IMR-90 (cell line): ENCODE measurements at regions not wholly inside any gene's neighbourhood (a gene's known extent, or its start where the extent isn't known, plus 50 kb on each side); places are given as distances from the start of the nearest gene placed in this dataset.

Source experiments
- ATAC-seq: fragments of 200-7000 bp; cut with Tn5 transposase; 2 replicates; pipeline ENCODE4 v1.9.1; 2020; ENCODE audit warnings: low read depth, mild to moderate bottlenecking, moderate library complexity
- BruUV-seq: library from RNA; stranded (reverse); fragments of 400-500 nt; replicated peaks from 2 replicates; lab custom pipeline; 2021; lab: Mats Ljungman, UMichigan
- CTCF ChIA-PET: fragments of 300-600 bp; formaldehyde crosslinking; extraction: SDS; loops from one replicate; lab custom pipeline; 2021; ENCODE audit warnings: antibody characterized with exemption; lab: Yijun Ruan, JAX
- POLR2A ChIA-PET: fragments of 300-600 bp; sonication (Branson Sonifier 250); formaldehyde crosslinking; loops from one replicate; lab custom pipeline; 2022; ENCODE audit warnings: antibody characterized with exemption; ENCODE audit not compliant: unreplicated experiment; lab: Charles Lee
- DNase-seq: peaks from one replicate; pipeline ENCODE4 v3.0.0; 2013
- H2AFZ ChIP-seq: replicated peaks from 2 replicates; pipeline ENCODE3; 2013; ENCODE audit warnings: low read length, mild to moderate bottlenecking; ENCODE audit not compliant: poor library complexity
- H2AK5ac ChIP-seq: 2 replicates; pipeline ENCODE4 v1.6.1; 2013; ENCODE audit warnings: low read depth, low read length, inconsistent platforms
- H2AK9ac ChIP-seq: replicated peaks from 2 replicates; pipeline ENCODE3; 2013; ENCODE audit warnings: mild to moderate bottlenecking, low read depth, low read length, moderate library complexity; ENCODE audit not compliant: poor library complexity
- H2BK120ac ChIP-seq: 2 replicates; pipeline ENCODE4 v1.6.1; 2013; ENCODE audit warnings: low read depth, low read length, inconsistent platforms
- H2BK15ac ChIP-seq: 3 replicates; pipeline ENCODE4 v1.6.1; 2013; ENCODE audit warnings: low read depth, low read length, inconsistent platforms
- H2BK20ac ChIP-seq: 2 replicates; pipeline ENCODE4 v1.6.1; 2013; ENCODE audit warnings: low read depth, mild to moderate bottlenecking, inconsistent platforms, low read length, moderate library complexity
- H2BK5ac ChIP-seq: 2 replicates; pipeline ENCODE4 v1.6.1; 2013; ENCODE audit warnings: mild to moderate bottlenecking, low read depth, low read length, inconsistent platforms; ENCODE audit not compliant: poor library complexity, severe bottlenecking
- H3K14ac ChIP-seq: replicated peaks from 2 replicates; pipeline ENCODE4 v1.6.1; 2013; ENCODE audit warnings: low read depth, low read length, inconsistent platforms
- H3K18ac ChIP-seq: 2 replicates; pipeline ENCODE4 v1.6.1; 2013; ENCODE audit warnings: low read depth, low read length, control low read depth
- H3K23ac ChIP-seq: 2 replicates; pipeline ENCODE4 v1.6.1; 2013; ENCODE audit warnings: low read depth, low read length, inconsistent platforms
- H3K27ac ChIP-seq: 2 replicates; pipeline ENCODE4 v1.5.1; 2013; ENCODE audit warnings: mild to moderate bottlenecking, control low read depth, low read length; ENCODE audit not compliant: insufficient read depth
- H3K27me3 ChIP-seq: 2 replicates; pipeline ENCODE4 v1.6.1; 2013; ENCODE audit warnings: low read length; ENCODE audit not compliant: control insufficient read depth, insufficient read depth
- H3K36me3 ChIP-seq: 2 replicates; pipeline ENCODE4 v1.6.1; 2013; ENCODE audit warnings: low read length, mixed read lengths; ENCODE audit not compliant: control insufficient read depth, insufficient read depth
- H3K4ac ChIP-seq: 2 replicates; pipeline ENCODE4 v1.6.1; 2013; ENCODE audit warnings: low read depth, low read length, inconsistent platforms
- H3K4me1 ChIP-seq: 2 replicates; pipeline ENCODE4 v1.6.1; 2013; ENCODE audit warnings: low read length, mixed read lengths; ENCODE audit not compliant: control insufficient read depth, insufficient read depth
- H3K4me2 ChIP-seq: 2 replicates; pipeline ENCODE4 v1.6.1; 2013; ENCODE audit warnings: low read depth, mild to moderate bottlenecking, control low read depth, low read length, moderate library complexity
- H3K4me3 ChIP-seq: 2 replicates; pipeline ENCODE4 v1.5.1; 2013; ENCODE audit warnings: low read depth, mild to moderate bottlenecking, control low read depth, low read length, moderate library complexity; ENCODE audit not compliant: insufficient read depth
- H3K56ac ChIP-seq: 2 replicates; pipeline ENCODE4 v1.6.1; 2013; ENCODE audit warnings: low read length, inconsistent platforms; ENCODE audit not compliant: insufficient read depth; ENCODE audit errors: extremely low read depth
- H3K79me1 ChIP-seq, 2 experiments: 2 replicates each; pipeline ENCODE4 v1.6.1; 2013; ENCODE audit warnings: low read length in 2 of 2, inconsistent platforms in 1 of 2, low read depth in 1 of 2
- H3K9ac ChIP-seq: 2 replicates; pipeline ENCODE4 v1.6.1; 2013; ENCODE audit warnings: low read depth, low read length, control low read depth
- H3K9me1 ChIP-seq: 2 replicates; pipeline ENCODE4 v1.6.1; 2013; ENCODE audit warnings: low read length, inconsistent platforms; ENCODE audit not compliant: insufficient read depth
- H3K9me3 ChIP-seq: 2 replicates; pipeline ENCODE4 v1.6.1; 2013; ENCODE audit warnings: low read length; ENCODE audit not compliant: control insufficient read depth, insufficient read depth
- H4K20me1 ChIP-seq: 2 replicates; pipeline ENCODE4 v1.6.1; 2013; ENCODE audit warnings: low read length, inconsistent platforms; ENCODE audit not compliant: insufficient read depth
- H4K5ac ChIP-seq: 2 replicates; pipeline ENCODE4 v1.6.1; 2013; ENCODE audit warnings: mild to moderate bottlenecking, low read depth, low read length, control low read depth
- H4K8ac ChIP-seq, 2 experiments: 2 replicates each; pipeline ENCODE4 v1.6.1; 2013; ENCODE audit warnings: low read depth in 2 of 2, low read length in 2 of 2, control low read depth in 1 of 2, inconsistent platforms in 1 of 2
- H4K91ac ChIP-seq: 2 replicates; pipeline ENCODE4 v1.6.1; 2013; ENCODE audit warnings: low read depth, low read length, inconsistent platforms; ENCODE audit not compliant: insufficient read depth
- BHLHE40 ChIP-seq: fragments of 150-350 bp; IDR thresholded peaks from 2 replicates; pipeline ENCODE4 v1.6.1; 2016; ENCODE audit warnings: mild to moderate bottlenecking, low read depth, low read length
- CEBPB ChIP-seq: IDR thresholded peaks from 2 replicates; pipeline ENCODE4 v1.6.1; 2012; ENCODE audit warnings: low read depth, low read length, improper control_type of control experiment
- CHD1 ChIP-seq: IDR thresholded peaks from 2 replicates; pipeline ENCODE4 v1.6.1; 2012; ENCODE audit warnings: low read depth, low read length, improper control_type of control experiment
- ELK1 ChIP-seq: fragments of 150-350 bp; IDR thresholded peaks from 2 replicates; pipeline ENCODE4 v1.6.1; 2016; ENCODE audit warnings: low read depth, mild to moderate bottlenecking, low read length, moderate library complexity, borderline replicate concordance
- FOS ChIP-seq: fragments of 150-350 bp; IDR thresholded peaks from 2 replicates; pipeline ENCODE4 v1.6.1; 2016; ENCODE audit warnings: low read depth, low read length
- MAFK ChIP-seq: IDR thresholded peaks from 2 replicates; pipeline ENCODE4 v1.6.1; 2012; ENCODE audit warnings: low read depth, low read length, improper control_type of control experiment
- MAZ ChIP-seq: IDR thresholded peaks from 2 replicates; pipeline ENCODE4 v1.6.1; 2012; ENCODE audit warnings: low read depth, mild to moderate bottlenecking, low read length, improper control_type of control experiment, moderate library complexity, borderline replicate concordance
- MXI1 ChIP-seq: IDR thresholded peaks from 2 replicates; pipeline ENCODE4 v1.6.1; 2012; ENCODE audit warnings: low read depth, mild to moderate bottlenecking, low read length, moderate library complexity, borderline replicate concordance
- NFE2L2 ChIP-seq: fragments of 150-350 bp; IDR thresholded peaks from 2 replicates; pipeline ENCODE4 v1.6.1; 2016; ENCODE audit warnings: low read depth, mild to moderate bottlenecking, low read length
- POLR2A ChIP-seq: IDR thresholded peaks from 2 replicates; pipeline ENCODE4 v1.6.1; 2012; ENCODE audit warnings: mild to moderate bottlenecking, low read depth, low read length
- RAD21 ChIP-seq: IDR thresholded peaks from 2 replicates; pipeline ENCODE4 v1.6.1; 2012; ENCODE audit warnings: low read length, improper control_type of control experiment
- RCOR1 ChIP-seq: IDR thresholded peaks from 2 replicates; pipeline ENCODE4 v1.6.1; 2012; ENCODE audit warnings: mild to moderate bottlenecking, low read length, improper control_type of control experiment; ENCODE audit not compliant: insufficient replicate concordance
- RFX5 ChIP-seq: IDR thresholded peaks from 2 replicates; pipeline ENCODE4 v1.8.0; 2012; ENCODE audit warnings: low read depth, mild to moderate bottlenecking, low read length, moderate library complexity
- SMC3 ChIP-seq: fragments of 150-350 bp; IDR thresholded peaks from 2 replicates; pipeline ENCODE4 v1.6.1; 2016; ENCODE audit warnings: low read depth, mild to moderate bottlenecking, antibody characterized with exemption, low read length, moderate library complexity
- WGBS, 2 experiments: methylation state at CpG; one replicate each; pipeline versions ENCODE4 v1.1.5 to v1.1.7; 2013; ENCODE audit warnings: missing lambda C conversion rate in 2 of 2; ENCODE audit not compliant: insufficient read length in 1 of 2; ENCODE audit errors: extremely low coverage in 2 of 2; 5-methylcytosine and 5-hydroxymethylcytosine counted together
- dilution Hi-C: fragments of 300-500 bp; cut with HindIII; formaldehyde crosslinking; loops from one replicate; pipeline ENCODE4 v1.14.3; 2018; ENCODE audit warnings: low sequenced_read_pairs; ENCODE audit not compliant: unreplicated experiment
- in situ Hi-C: fragments of 300-500 bp; cut with MboI; formaldehyde crosslinking; loops from 3 replicates; pipeline ENCODE4 v1.14.3; 2019; ENCODE audit warnings: low sequenced_read_pairs, inconsistent platforms, mixed read lengths
- intact Hi-C: fragments of 100-400 bp; cut with micrococcal nuclease; formaldehyde crosslinking; loops from 2 replicates; pipeline ENCODE4 v1.10.0; 2022
- TF ChIP-seq, protein P1 (sequence below): conservative IDR thresholded peaks from 2 replicates; pipeline ENCODE4 v1.5.1; 2012; ENCODE audit warnings: mild to moderate bottlenecking, low read depth, low read length, improper control_type of control experiment
- TF ChIP-seq, protein P2 (sequence below): fragments of 150-350 bp; IDR thresholded peaks from 2 replicates; pipeline ENCODE4 v1.6.1; 2017; ENCODE audit warnings: mild to moderate bottlenecking, antibody characterized with exemption, low read length, low read depth

DNA sequence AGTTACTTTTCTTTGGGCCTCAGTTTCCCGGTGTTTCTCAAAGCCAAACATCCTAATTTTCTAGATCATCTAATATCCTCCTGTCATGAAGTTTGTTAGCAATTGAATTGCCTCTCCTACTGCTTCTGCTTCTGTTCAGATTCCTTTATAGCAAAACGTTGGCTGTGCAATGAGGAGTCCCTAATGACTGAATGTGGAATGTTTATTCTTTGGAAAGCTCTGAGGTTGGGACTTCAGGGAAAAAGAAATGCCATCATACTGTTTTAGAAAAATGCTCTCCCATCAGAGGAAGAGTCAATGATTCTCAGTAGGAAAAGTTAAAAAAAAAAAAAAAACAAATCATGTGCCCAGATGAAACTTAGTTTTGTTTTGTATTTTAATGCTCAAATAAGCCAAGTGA, 268.7 kb upstream of the PAPPA start:
- in situ Hi-C loops = loop anchor here (10.0 kb wide), 1 partner anchor 290 kb away; no protein-coding TSS in a partner anchor
- Histone ChIP-seq H3K4me2 (no peak overlapping the region), H3K56ac (peak overlapping the region; percentile 50; the same call in 1 of the 2 replicates), H3K9me1 (peaks cover 10% of the 10 kb centered on the region; the same call in 1 of the 2 replicates), H2BK15ac (peak overlapping the region; percentile 89; the same call in 2 of the 3 replicates), H3K23ac (peak overlapping the region; percentile 44; the same call in 1 of the 2 replicates), H2AFZ (no peak overlapping the region), H4K5ac (peak overlapping the region; percentile 100; the same call in 1 of the 2 replicates), H3K9ac (peak overlapping the region; percentile 50), H4K20me1 (no peaks in the 10 kb centered on the region), H4K8ac (peak overlapping the region; percentile 14 to 91; a peak in 3 of 4 replicates), H4K91ac (peak overlapping the region; percentile 92), H3K4ac (peak overlapping the region; percentile 89; the same call in 1 of the 2 replicates), H3K27me3 (no peaks in the 10 kb centered on the region), H3K4me1 (peaks cover 11% of the 10 kb centered on the region), H3K4me3 (no peak overlapping the region), H3K9me3 (no peaks in the 10 kb centered on the region), H2AK9ac (no peak overlapping the region), H3K79me1 (no peaks in the 10 kb centered on the region), H3K36me3 (no peaks in the 10 kb centered on the region), H2BK5ac (peak overlapping the region; percentile 78), H3K27ac (no peak overlapping the region), H2AK5ac (peak overlapping the region; percentile 91; the same call in 1 of the 2 replicates), H2BK120ac (peak overlapping the region; percentile 95), H3K18ac (peak overlapping the region; percentile 100), H2BK20ac (peak overlapping the region; percentile 97), H3K14ac (peak overlapping the region; percentile 71)
- peak; percentile 7 for DNase-seq
- no TSS peak for BruUV-seq
- no CpG with 5 or more reads among the region's 2 CpGs for WGBS, 2 experiments
- dilution Hi-C loops = no loop called here
- intact Hi-C loops = loop anchor here (2.0 to 10.0 kb wide), 2 partner anchors 60 to 290 kb away; no protein-coding TSS in a partner anchor
- ATAC-seq = no peak
- POLR2A ChIA-PET = interaction anchor here (0.6 kb wide), 1 partner anchor 58 kb away, joined by 5 read pairs; no protein-coding TSS in a partner anchor
- TF ChIP-seq RCOR1 (no peak), MAZ (no peak), FOS (no peak), CEBPB (no peak), RAD21 (no peak), MAFK (no peak), ELK1 (no peak), NFE2L2 (no peak), POLR2A (no peak), RFX5 (no peak), SMC3 (no peak), BHLHE40 (no peak), CHD1 (no peak), MXI1 (no peak)
- TF ChIP-seq, protein P1, sequence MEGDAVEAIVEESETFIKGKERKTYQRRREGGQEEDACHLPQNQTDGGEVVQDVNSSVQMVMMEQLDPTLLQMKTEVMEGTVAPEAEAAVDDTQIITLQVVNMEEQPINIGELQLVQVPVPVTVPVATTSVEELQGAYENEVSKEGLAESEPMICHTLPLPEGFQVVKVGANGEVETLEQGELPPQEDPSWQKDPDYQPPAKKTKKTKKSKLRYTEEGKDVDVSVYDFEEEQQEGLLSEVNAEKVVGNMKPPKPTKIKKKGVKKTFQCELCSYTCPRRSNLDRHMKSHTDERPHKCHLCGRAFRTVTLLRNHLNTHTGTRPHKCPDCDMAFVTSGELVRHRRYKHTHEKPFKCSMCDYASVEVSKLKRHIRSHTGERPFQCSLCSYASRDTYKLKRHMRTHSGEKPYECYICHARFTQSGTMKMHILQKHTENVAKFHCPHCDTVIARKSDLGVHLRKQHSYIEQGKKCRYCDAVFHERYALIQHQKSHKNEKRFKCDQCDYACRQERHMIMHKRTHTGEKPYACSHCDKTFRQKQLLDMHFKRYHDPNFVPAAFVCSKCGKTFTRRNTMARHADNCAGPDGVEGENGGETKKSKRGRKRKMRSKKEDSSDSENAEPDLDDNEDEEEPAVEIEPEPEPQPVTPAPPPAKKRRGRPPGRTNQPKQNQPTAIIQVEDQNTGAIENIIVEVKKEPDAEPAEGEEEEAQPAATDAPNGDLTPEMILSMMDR = no peak
- TF ChIP-seq, protein P2, sequence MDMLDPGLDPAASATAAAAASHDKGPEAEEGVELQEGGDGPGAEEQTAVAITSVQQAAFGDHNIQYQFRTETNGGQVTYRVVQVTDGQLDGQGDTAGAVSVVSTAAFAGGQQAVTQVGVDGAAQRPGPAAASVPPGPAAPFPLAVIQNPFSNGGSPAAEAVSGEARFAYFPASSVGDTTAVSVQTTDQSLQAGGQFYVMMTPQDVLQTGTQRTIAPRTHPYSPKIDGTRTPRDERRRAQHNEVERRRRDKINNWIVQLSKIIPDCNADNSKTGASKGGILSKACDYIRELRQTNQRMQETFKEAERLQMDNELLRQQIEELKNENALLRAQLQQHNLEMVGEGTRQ = no peak
- CTCF ChIA-PET = interaction anchor here (0.7 to 0.9 kb wide), 2 partner anchors 17 to 18 kb away, joined by 4 read pairs; no protein-coding TSS in a partner anchor
